Stomach (tissue), 8 donors: ENCODE measurements at regions not wholly inside any gene's neighbourhood (a gene's known extent, or its start where the extent isn't known, plus 50 kb on each side); places are given as distances from the start of the nearest gene placed in this dataset.

ENCODE experiments used
- DNase-seq, 2 donors: peaks; one replicate each; pipeline versions ENCODE4 v3.0.0 to v3.0.0-alpha.2; 2013 to 2019
- H3K27ac ChIP-seq, 5 donors: fragments of 200-600 bp in 4 of 5; sonication (generic) in 4 of 5; one replicate each; pipeline ENCODE4 v1.5.1; 2013 to 2019; ENCODE audit warnings: mild to moderate bottlenecking in 1 of 5, moderate library complexity in 1 of 5
- H3K27me3 ChIP-seq, 3 donors: fragments of 200-600 bp; sonication (generic); one replicate each; pipeline ENCODE4 v1.5.1; 2017 to 2019; ENCODE audit warnings: mixed run types in 1 of 3
- H3K36me3 ChIP-seq, 4 donors: fragments of 200-600 bp; sonication (generic); 1 replicate in 3 of 4; 2 replicates in 1 of 4; pipeline ENCODE4 v1.5.1; 2016 to 2019
- H3K4me1 ChIP-seq, 4 donors: fragments of 200-600 bp; sonication (generic); one replicate each; pipeline ENCODE4 v1.5.1; 2016 to 2019
- H3K4me3 ChIP-seq, 4 donors: fragments of 200-600 bp; sonication (generic) in 3 of 4; one replicate each; pipeline ENCODE4 v1.5.1; 2016 to 2019; ENCODE audit warnings: mild to moderate bottlenecking in 1 of 4
- H3K9me3 ChIP-seq, 4 donors: fragments of 200-600 bp; sonication (generic); one replicate each; pipeline ENCODE4 v1.5.1; 2016 to 2019
- CTCF ChIP-seq, 7 experiments: fragments of 450-650 bp in 4 of 7; fragments of 200-600 bp in 3 of 7; sonication (generic) in 3 of 7; IDR thresholded peaks; one replicate each; pipeline ENCODE4 v1.5.1; 2016 to 2019; ENCODE audit warnings: antibody characterized with exemption in 7 of 7, control low read depth in 2 of 7, mild to moderate bottlenecking in 1 of 7
- EP300 ChIP-seq: sonication (generic); formaldehyde crosslinking; IDR thresholded peaks from one replicate; pipeline ENCODE4 v1.6.1; 2017; ENCODE audit warnings: antibody characterized with exemption
- POLR2A ChIP-seq, 4 donors: fragments of 450-650 bp; IDR thresholded peaks; one replicate each; pipeline ENCODE4 v1.6.1; 2016; ENCODE audit warnings: antibody characterized with exemption in 4 of 4, control low read depth in 2 of 4, mild to moderate bottlenecking in 1 of 4, moderate library complexity in 1 of 4
- POLR2AphosphoS5 ChIP-seq, 3 donors: sonication (generic); formaldehyde crosslinking; IDR thresholded peaks; one replicate each; pipeline ENCODE4 v1.6.1; 2016; ENCODE audit warnings: antibody characterized with exemption in 3 of 3
- WGBS, 5 donors: extraction: QIAGEN DNeasy Blood & Tissue Kit in 3 of 5; methylation state at CpG; one replicate each; pipeline versions ENCODE4 v1.1.5 to v1.1.7; 2013 to 2018; 5-methylcytosine and 5-hydroxymethylcytosine counted together
- intact Hi-C: fragments of 100-400 bp; cut with DNase I; formaldehyde crosslinking; loops from one replicate; pipeline ENCODE4 v1.15.1; 2023; ENCODE audit warnings: low total_unique reads
- donor health status: healthy with polysubstance abuse.
- donor health status: Bipolar disorder and iron deficiency.
- donor health status: healthy.

GRCh38 chr11:88017666-88018065, 157.6 kb downstream of the RAB38 start:
- TF ChIP-seq CTCF (IDR thresholded peaks at IDR 0.05) (no peak), POLR2A (IDR thresholded peaks at IDR 0.05) (no peak), POLR2AphosphoS5 (IDR thresholded peaks at IDR 0.05) (no peak), EP300 (no peak)
- intact Hi-C loops, result no loop called here
- H3K9me3 ChIP-seq, result no peaks in the 10 kb centered on the region

GRCh38 chr11:88016392-88017170, 158.7 kb downstream of the RAB38 start:
- peak; percentile 74 to 88 for DNase-seq
- Histone ChIP-seq H3K4me1 (no peaks in the 10 kb centered on the region), H3K27me3 (no peaks in the 10 kb centered on the region), H3K9me3 (no peaks in the 10 kb centered on the region), H3K4me3 (no peak overlapping the region), H3K36me3 (no peaks in the 10 kb centered on the region), H3K27ac (no peak overlapping the region)
- TF ChIP-seq POLR2AphosphoS5 (IDR thresholded peaks at IDR 0.05), result no peak
- TF ChIP-seq CTCF (IDR thresholded peaks at IDR 0.05), result peak in 5 of 7 experiments; percentile 55 to 74 (median 65)
- no peak for TF ChIP-seq EP300
- TF ChIP-seq POLR2A (IDR thresholded peaks at IDR 0.05), result no peak
- intact Hi-C loops, result no loop called here
- 28 to 35% (median 32%) methylated on average over 3 of the region's 3 CpGs for WGBS, 5 donors

More at GRCh38 chr11:88017666-88018065, 157.6 kb downstream of the RAB38 start:
- no peaks in the 10 kb centered on the region for H3K36me3 ChIP-seq
- no peak overlapping the region for H3K4me3 ChIP-seq
- no peaks in the 10 kb centered on the region for H3K4me1 ChIP-seq
- no peaks in the 10 kb centered on the region for H3K27me3 ChIP-seq
- H3K27ac ChIP-seq, result no peak overlapping the region
- 54 to 92% (median 64%) methylated on average over 4 of the region's 4 CpGs for WGBS, 5 donors
- no peak for DNase-seq

DNA sequence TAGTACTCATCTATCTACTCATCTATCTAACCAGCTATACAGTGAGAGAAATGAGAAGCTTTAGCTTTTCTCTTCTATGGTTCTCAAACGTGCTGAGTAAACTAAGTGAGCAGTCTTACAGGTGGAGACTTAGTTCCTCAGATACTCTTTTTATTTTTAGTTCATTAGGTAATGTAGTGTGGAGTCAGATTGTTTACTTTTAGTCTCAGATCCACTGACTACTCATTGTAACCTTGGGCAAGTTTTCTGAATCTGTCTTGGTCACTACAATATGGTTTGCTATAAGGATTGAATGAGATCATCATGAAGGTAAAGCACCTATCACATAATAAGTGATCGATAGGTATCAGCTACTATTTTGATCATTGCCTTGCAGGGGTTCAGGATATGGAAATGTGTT, 160.1 kb downstream of the RAB38 start:
- no peaks in the 10 kb centered on the region for H3K36me3 ChIP-seq
- H3K4me1 ChIP-seq, result no peaks in the 10 kb centered on the region
- H3K27me3 ChIP-seq, result no peaks in the 10 kb centered on the region
- H3K27ac ChIP-seq, result no peak overlapping the region
- WGBS, 5 donors, result 52 to 61% (median 57%) methylated on average over 2 of the region's 2 CpGs
- no peaks in the 10 kb centered on the region for H3K9me3 ChIP-seq
- TF ChIP-seq CTCF (IDR thresholded peaks at IDR 0.05) (no peak), EP300 (no peak), POLR2A (IDR thresholded peaks at IDR 0.05) (no peak), POLR2AphosphoS5 (IDR thresholded peaks at IDR 0.05) (no peak)
- no peak overlapping the region for H3K4me3 ChIP-seq
- DNase-seq, result no peak
- intact Hi-C loops, result no loop called here

DNA sequence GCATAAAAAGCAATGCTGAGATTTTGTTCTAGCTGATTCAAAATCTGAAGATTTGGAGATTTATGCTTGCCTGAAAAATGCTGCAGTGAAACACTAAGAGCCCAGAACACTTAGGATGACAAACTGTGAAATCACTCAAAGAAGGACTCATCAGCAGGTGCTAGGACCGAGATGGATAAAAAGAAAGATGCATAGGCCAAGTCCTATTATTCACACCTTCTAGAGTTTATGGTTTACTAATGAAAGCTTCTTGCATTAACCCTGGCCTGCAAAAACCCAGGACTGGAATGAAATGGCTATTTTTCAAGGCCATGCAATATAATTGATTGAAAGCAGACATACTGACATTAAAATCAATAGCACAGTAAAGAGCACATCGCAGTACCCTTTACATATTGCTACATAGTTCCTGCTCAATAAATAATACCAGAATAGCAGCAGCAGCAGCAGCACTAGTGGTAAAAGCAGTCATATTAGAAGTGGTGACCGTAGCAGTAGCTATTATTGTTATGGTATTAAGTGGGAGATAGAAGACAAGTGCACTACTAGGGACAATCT, 161.7 kb downstream of the RAB38 start:
- no peak overlapping the region for H3K4me3 ChIP-seq
- TF ChIP-seq EP300 (no peak), CTCF (IDR thresholded peaks at IDR 0.05) (no peak), POLR2AphosphoS5 (IDR thresholded peaks at IDR 0.05) (no peak), POLR2A (IDR thresholded peaks at IDR 0.05) (no peak)

More for the DNA sequence above, 161.7 kb downstream of the RAB38 start:
- intact Hi-C loops, result no loop called here
- H3K9me3 ChIP-seq, result no peaks in the 10 kb centered on the region
- no peaks in the 10 kb centered on the region for H3K27me3 ChIP-seq
- DNase-seq, result no peak
- WGBS, 5 donors, result 58 to 90% (median 77%) methylated on average over 3 of the region's 3 CpGs
- H3K27ac ChIP-seq, result no peak overlapping the region
- H3K36me3 ChIP-seq, result no peaks in the 10 kb centered on the region
- no peaks in the 10 kb centered on the region for H3K4me1 ChIP-seq
